Osteoblast (primary cell): ENCODE measurements at regions not wholly inside any gene's neighbourhood (a gene's known extent, or its start where the extent isn't known, plus 50 kb on each side); places are given as distances from the start of the nearest gene placed in this dataset.

Experiments used
- DNase-seq: peaks from one replicate; pipeline ENCODE4 v3.0.0; 2011; ENCODE audit warnings: low spot score, mixed read lengths; ENCODE audit not compliant: insufficient read length; ENCODE audit errors: missing footprints
- H2AFZ ChIP-seq: 2 replicates; pipeline ENCODE4 v1.6.0; 2011; ENCODE audit warnings: mild to moderate bottlenecking, low read length
- H3K27ac ChIP-seq: 2 replicates; pipeline ENCODE4 v1.5.1; 2011; ENCODE audit warnings: mild to moderate bottlenecking, low read depth, low read length, moderate library complexity
- H3K27me3 ChIP-seq: 2 replicates; pipeline ENCODE4 v1.6.0; 2012; ENCODE audit warnings: mild to moderate bottlenecking, control low read depth, inconsistent platforms, low read length, moderate library complexity; ENCODE audit not compliant: insufficient read depth
- H3K36me3 ChIP-seq: 2 replicates; pipeline ENCODE4 v1.5.1; 2011; ENCODE audit warnings: mild to moderate bottlenecking, low read length, control low read depth, moderate library complexity; ENCODE audit not compliant: insufficient read depth
- H3K4me1 ChIP-seq: 2 replicates; pipeline ENCODE4 v1.5.1; 2011; ENCODE audit warnings: mild to moderate bottlenecking, low read length, control low read depth, moderate library complexity; ENCODE audit not compliant: insufficient read depth
- H3K4me2 ChIP-seq: 2 replicates; pipeline ENCODE4 v1.6.0; 2011; ENCODE audit warnings: mild to moderate bottlenecking, low read length; ENCODE audit not compliant: insufficient read depth
- H3K4me3 ChIP-seq: fragments of 200-600 bp; sonication (generic); 3 replicates; pipeline ENCODE4 v1.5.1; 2012; ENCODE audit warnings: mild to moderate bottlenecking, low read length, inconsistent platforms; ENCODE audit not compliant: insufficient read depth
- H3K79me2 ChIP-seq: 2 replicates; pipeline ENCODE4 v1.6.0; 2012; ENCODE audit warnings: mild to moderate bottlenecking, low read length, control low read depth, inconsistent platforms; ENCODE audit not compliant: insufficient read depth
- H3K9me3 ChIP-seq: 2 replicates; pipeline ENCODE4 v1.5.1; 2011; ENCODE audit warnings: low read depth, low read length, control low read depth
- H4K20me1 ChIP-seq: 2 replicates; pipeline ENCODE4 v1.6.0; 2012; ENCODE audit warnings: mild to moderate bottlenecking, low read length, control low read depth; ENCODE audit not compliant: insufficient read depth
- CTCF ChIP-seq: IDR thresholded peaks from 2 replicates; pipeline ENCODE4 v1.5.1; 2011; ENCODE audit warnings: mild to moderate bottlenecking, low read depth, low read length, moderate library complexity; ENCODE audit errors: extremely low read depth

GRCh38 chr17:70493277-70493874, 324.0 kb downstream of the KCNJ2 start:
- no peak overlapping the region for H3K4me2 ChIP-seq
- H3K36me3 ChIP-seq = no peaks in the 10 kb centered on the region
- H3K27me3 ChIP-seq = no peaks in the 10 kb centered on the region
- no peak for TF ChIP-seq CTCF
- H3K9me3 ChIP-seq = no peaks in the 10 kb centered on the region
- no peaks in the 10 kb centered on the region for H3K4me1 ChIP-seq
- H3K4me3 ChIP-seq = no peak overlapping the region
- H3K27ac ChIP-seq = no peak overlapping the region
- no peaks in the 10 kb centered on the region for H4K20me1 ChIP-seq
- no peak for DNase-seq
- H3K79me2 ChIP-seq = no peaks in the 10 kb centered on the region
- H2AFZ ChIP-seq = no peak overlapping the region

- H3K9me3 ChIP-seq = no peaks in the 10 kb centered on the region
- DNase-seq = no peak
- no peak overlapping the region for H3K4me3 ChIP-seq
- H3K27ac ChIP-seq = no peak overlapping the region
- H3K36me3 ChIP-seq = no peaks in the 10 kb centered on the region
- no peaks in the 10 kb centered on the region for H3K4me1 ChIP-seq
- H3K4me2 ChIP-seq = no peak overlapping the region
- H3K27me3 ChIP-seq = no peaks in the 10 kb centered on the region
- no peak overlapping the region for H2AFZ ChIP-seq
- no peak for TF ChIP-seq CTCF
- H4K20me1 ChIP-seq = no peaks in the 10 kb centered on the region
- no peaks in the 10 kb centered on the region for H3K79me2 ChIP-seq
Observed at GRCh38 chr17:70498631-70499030, 329.3 kb downstream of the KCNJ2 start.

GRCh38 chr17:70499067-70499786, 329.9 kb downstream of the KCNJ2 start:
- Histone ChIP-seq H3K79me2 (no peaks in the 10 kb centered on the region), H3K4me3 (no peak overlapping the region), H3K36me3 (no peaks in the 10 kb centered on the region), H3K9me3 (no peaks in the 10 kb centered on the region), H3K4me2 (no peak overlapping the region), H3K27me3 (no peaks in the 10 kb centered on the region), H2AFZ (no peak overlapping the region), H3K4me1 (no peaks in the 10 kb centered on the region), H3K27ac (no peak overlapping the region), H4K20me1 (no peaks in the 10 kb centered on the region)
- TF ChIP-seq CTCF = no peak
- no peak for DNase-seq

GRCh38 chr17:70503449-70503848, 334.1 kb downstream of the KCNJ2 start:
- TF ChIP-seq CTCF = no peak
- no peaks in the 10 kb centered on the region for H3K79me2 ChIP-seq
- no peaks in the 10 kb centered on the region for H3K4me1 ChIP-seq

More at GRCh38 chr17:70503449-70503848, 334.1 kb downstream of the KCNJ2 start:
- Histone ChIP-seq H3K4me3 (no peak overlapping the region), H3K27ac (no peak overlapping the region), H3K27me3 (no peaks in the 10 kb centered on the region), H3K9me3 (no peaks in the 10 kb centered on the region), H2AFZ (no peak overlapping the region), H3K4me2 (no peak overlapping the region), H3K36me3 (no peaks in the 10 kb centered on the region), H4K20me1 (no peaks in the 10 kb centered on the region)
- no peak for DNase-seq
